Neutrophil (primary cell): ENCODE measurements at regions not wholly inside any gene's neighbourhood (a gene's known extent, or its start where the extent isn't known, plus 50 kb on each side); places are given as distances from the start of the nearest gene placed in this dataset.

Experiments used
- H3K27ac ChIP-seq: fragments of 200-600 bp; sonication (generic); 2 replicates; pipeline ENCODE4 v1.5.1; 2016; ENCODE audit warnings: mild to moderate bottlenecking, moderate library complexity
- H3K27me3 ChIP-seq: fragments of 200-600 bp; sonication (generic); 2 replicates; pipeline ENCODE4 v1.6.0; 2016; ENCODE audit warnings: mild to moderate bottlenecking
- H3K36me3 ChIP-seq: fragments of 200-600 bp; sonication (generic); 2 replicates; pipeline ENCODE4 v1.5.1; 2017
- H3K4me1 ChIP-seq, 2 experiments: fragments of 200-600 bp in 1 of 2; sonication (generic) in 1 of 2; 1 replicate in 1 of 2; 2 replicates in 1 of 2; pipeline versions ENCODE4 v1.5.1 to v1.6.1; 2013 to 2016; ENCODE audit warnings: low read depth in 1 of 2, low read length in 1 of 2, mild to moderate bottlenecking in 1 of 2, moderate library complexity in 1 of 2; ENCODE audit not compliant: control insufficient read depth in 1 of 2, insufficient read depth in 1 of 2
- H3K4me3 ChIP-seq, 2 experiments: fragments of 200-600 bp in 1 of 2; sonication (generic) in 1 of 2; 1 replicate in 1 of 2; 2 replicates in 1 of 2; pipeline ENCODE4 v1.5.1; 2013 to 2016; ENCODE audit warnings: low read depth in 1 of 2, low read length in 1 of 2, mild to moderate bottlenecking in 1 of 2, moderate library complexity in 1 of 2
- H3K9me3 ChIP-seq: fragments of 200-600 bp; sonication (generic); 2 replicates; pipeline ENCODE4 v1.5.1; 2016
- TF ChIP-seq, protein P1 (sequence below): fragments of 200-600 bp; sonication (generic); IDR thresholded peaks from 2 replicates; pipeline ENCODE4 v1.5.1; 2016; ENCODE audit warnings: antibody characterized with exemption

DNA sequence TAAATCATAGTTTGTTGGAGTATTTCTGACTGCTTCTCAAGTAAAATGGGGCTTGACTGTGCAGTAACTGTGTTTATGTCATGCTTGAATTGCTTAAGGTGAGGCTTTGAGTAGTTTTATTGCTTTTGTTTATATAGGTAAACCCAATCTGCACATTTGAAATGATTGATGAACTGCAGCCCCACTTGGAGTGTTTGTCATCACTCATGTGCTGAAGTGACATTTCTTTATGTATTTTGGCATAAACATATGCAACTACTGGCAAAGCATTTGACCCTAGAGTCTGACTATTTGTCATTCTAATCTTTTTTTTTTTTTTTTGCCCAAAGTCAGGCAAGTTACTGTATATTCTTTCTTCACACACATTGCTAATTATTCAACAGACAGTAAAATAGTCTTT is 491.4 kb upstream of the POU3F2 start:
- TF ChIP-seq, protein P1, sequence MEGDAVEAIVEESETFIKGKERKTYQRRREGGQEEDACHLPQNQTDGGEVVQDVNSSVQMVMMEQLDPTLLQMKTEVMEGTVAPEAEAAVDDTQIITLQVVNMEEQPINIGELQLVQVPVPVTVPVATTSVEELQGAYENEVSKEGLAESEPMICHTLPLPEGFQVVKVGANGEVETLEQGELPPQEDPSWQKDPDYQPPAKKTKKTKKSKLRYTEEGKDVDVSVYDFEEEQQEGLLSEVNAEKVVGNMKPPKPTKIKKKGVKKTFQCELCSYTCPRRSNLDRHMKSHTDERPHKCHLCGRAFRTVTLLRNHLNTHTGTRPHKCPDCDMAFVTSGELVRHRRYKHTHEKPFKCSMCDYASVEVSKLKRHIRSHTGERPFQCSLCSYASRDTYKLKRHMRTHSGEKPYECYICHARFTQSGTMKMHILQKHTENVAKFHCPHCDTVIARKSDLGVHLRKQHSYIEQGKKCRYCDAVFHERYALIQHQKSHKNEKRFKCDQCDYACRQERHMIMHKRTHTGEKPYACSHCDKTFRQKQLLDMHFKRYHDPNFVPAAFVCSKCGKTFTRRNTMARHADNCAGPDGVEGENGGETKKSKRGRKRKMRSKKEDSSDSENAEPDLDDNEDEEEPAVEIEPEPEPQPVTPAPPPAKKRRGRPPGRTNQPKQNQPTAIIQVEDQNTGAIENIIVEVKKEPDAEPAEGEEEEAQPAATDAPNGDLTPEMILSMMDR, result no peak
- Histone ChIP-seq H3K4me3 (no peak overlapping the region), H3K9me3 (no peaks in the 10 kb centered on the region), H3K4me1 (no peaks in the 10 kb centered on the region), H3K27me3 (no peaks in the 10 kb centered on the region), H3K27ac (no peak overlapping the region), H3K36me3 (no peaks in the 10 kb centered on the region)

DNA sequence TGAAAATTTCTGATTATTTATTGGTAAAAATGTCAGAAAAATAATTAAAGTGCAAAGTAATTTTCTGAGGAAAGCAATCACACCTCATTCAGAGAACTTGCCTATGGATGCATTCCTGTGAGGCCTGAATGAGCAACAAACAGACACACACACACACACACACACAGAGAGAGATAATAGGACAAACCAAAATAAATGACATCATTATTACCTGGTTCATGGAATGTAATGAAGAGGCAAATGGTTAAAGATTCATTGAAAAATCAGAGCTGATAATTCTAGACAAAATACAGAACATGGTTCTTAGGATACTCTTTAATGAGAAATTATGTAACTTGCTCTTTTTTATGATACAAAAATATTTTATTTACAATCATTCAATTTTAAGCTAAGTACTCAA is 490.6 kb upstream of the POU3F2 start:
- no peaks in the 10 kb centered on the region for H3K9me3 ChIP-seq
- TF ChIP-seq, protein P1, result no peak
- no peaks in the 10 kb centered on the region for H3K4me1 ChIP-seq
- no peak overlapping the region for H3K27ac ChIP-seq
- H3K36me3 ChIP-seq, result no peaks in the 10 kb centered on the region
- no peaks in the 10 kb centered on the region for H3K27me3 ChIP-seq
- no peak overlapping the region for H3K4me3 ChIP-seq

- TF ChIP-seq, protein P1, result no peak
Measured at GRCh38 chr6:98352348-98352747, 482.0 kb upstream of the POU3F2 start.

GRCh38 chr6:98358173-98358572 is 476.2 kb upstream of the POU3F2 start:
- Histone ChIP-seq H3K27me3 (no peaks in the 10 kb centered on the region), H3K4me3 (no peak overlapping the region), H3K4me1 (no peaks in the 10 kb centered on the region), H3K27ac (no peak overlapping the region), H3K36me3 (no peaks in the 10 kb centered on the region), H3K9me3 (no peaks in the 10 kb centered on the region)
- TF ChIP-seq, protein P1, result no peak

More at GRCh38 chr6:98352348-98352747, 482.0 kb upstream of the POU3F2 start:
- Histone ChIP-seq H3K27ac (no peak overlapping the region), H3K27me3 (no peaks in the 10 kb centered on the region), H3K4me3 (no peak overlapping the region), H3K9me3 (no peaks in the 10 kb centered on the region), H3K4me1 (no peaks in the 10 kb centered on the region), H3K36me3 (no peaks in the 10 kb centered on the region)

- Histone ChIP-seq H3K4me3 (no peak overlapping the region), H3K4me1 (no peaks in the 10 kb centered on the region), H3K27ac (no peak overlapping the region), H3K36me3 (no peaks in the 10 kb centered on the region), H3K27me3 (no peaks in the 10 kb centered on the region), H3K9me3 (no peaks in the 10 kb centered on the region)
- TF ChIP-seq, protein P1, result no peak
Measured at GRCh38 chr6:98366371-98366770, 468.0 kb upstream of the POU3F2 start.

DNA sequence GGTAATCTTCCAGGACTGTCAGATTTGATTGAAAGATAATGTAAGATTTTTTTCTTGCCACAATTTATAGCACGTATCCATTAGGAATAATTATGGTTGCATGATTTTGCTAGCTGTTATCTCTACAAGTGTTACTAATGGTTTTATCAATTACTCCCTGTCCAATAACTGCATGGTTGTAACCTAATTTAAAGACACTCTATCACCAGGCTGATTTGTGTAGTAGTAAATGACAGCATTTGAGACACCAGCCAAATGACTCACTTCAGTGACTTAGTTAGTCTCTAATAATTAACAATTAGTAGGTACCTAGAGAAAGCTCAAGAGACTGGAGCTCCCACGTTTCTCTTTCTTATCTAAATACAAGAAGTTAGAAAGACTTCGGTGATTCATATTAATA is 453.8 kb upstream of the POU3F2 start:
- Histone ChIP-seq H3K36me3 (no peaks in the 10 kb centered on the region), H3K4me3 (no peak overlapping the region), H3K9me3 (no peaks in the 10 kb centered on the region), H3K27me3 (no peaks in the 10 kb centered on the region), H3K4me1 (no peaks in the 10 kb centered on the region), H3K27ac (no peak overlapping the region)
- TF ChIP-seq, protein P1, result no peak
